Right hindlimb (tissue), 1 donor: ENCODE measurements at regions not wholly inside any gene's neighbourhood (a gene's known extent, or its start where the extent isn't known, plus 50 kb on each side); places are given as distances from the start of the nearest gene placed in this dataset.

Experiments
- DNase-seq: peaks from one replicate; pipeline ENCODE4 v3.0.0-alpha.2; 2018

- DNase-seq, result no peak
Measured at GRCh38 chr6:14187406-14187805, 69.8 kb downstream of the CD83 start.

- DNase-seq, result no peak
Measured at GRCh38 chr6:14189074-14189473, 71.5 kb downstream of the CD83 start.

- DNase-seq, result peak; percentile 43
Measured at GRCh38 chr6:14190191-14190928, 72.8 kb downstream of the CD83 start.

- no peak for DNase-seq
Measured at GRCh38 chr6:14190929-14191224, 73.3 kb downstream of the CD83 start.

GRCh38 chr6:14191761-14192160 is 74.2 kb downstream of the CD83 start:
- DNase-seq, result no peak

- no peak for DNase-seq
Measured at GRCh38 chr6:14192216-14192788, 74.7 kb downstream of the CD83 start.

GRCh38 chr6:14193524-14193923 is 76.0 kb downstream of the CD83 start:
- no peak for DNase-seq

DNA sequence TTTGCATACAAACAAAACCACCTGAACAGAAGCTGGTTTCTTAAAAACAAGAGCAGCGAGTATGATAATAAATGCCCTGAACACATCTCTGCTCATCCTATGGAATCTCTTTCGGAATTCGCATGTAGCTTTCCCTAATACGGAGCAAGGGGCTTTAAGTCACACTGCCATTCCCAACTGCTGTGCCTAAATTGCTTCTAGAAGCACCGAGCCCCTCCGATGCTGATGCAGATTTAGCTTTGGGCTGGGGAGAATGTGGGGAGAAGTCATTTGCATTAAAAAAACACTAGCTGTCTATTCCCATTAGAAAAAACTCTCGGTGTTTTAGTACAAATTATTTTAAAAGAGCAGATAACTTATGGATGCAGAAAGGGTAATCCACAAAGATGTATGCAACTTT is 76.9 kb downstream of the CD83 start:
- no peak for DNase-seq

DNA sequence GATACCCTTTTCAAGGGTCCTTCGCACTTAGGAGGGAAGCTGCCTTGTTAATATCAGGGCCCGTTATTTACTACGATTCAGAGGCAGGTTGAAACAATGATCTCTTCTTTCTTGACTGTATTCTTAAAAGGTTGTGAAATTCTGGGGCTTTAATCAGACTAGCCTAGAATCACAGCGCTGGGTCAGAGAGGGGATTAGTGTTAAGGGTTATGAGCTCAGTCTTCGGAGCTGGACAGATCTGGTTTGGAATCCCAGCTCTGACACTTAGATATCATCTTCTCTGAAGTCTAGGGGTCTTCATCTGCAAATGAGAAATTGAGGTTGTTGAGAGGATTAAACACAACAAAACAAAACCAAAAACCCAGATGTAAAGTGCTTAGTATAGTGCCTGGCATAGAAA is 77.4 kb downstream of the CD83 start:
- no peak for DNase-seq

DNA sequence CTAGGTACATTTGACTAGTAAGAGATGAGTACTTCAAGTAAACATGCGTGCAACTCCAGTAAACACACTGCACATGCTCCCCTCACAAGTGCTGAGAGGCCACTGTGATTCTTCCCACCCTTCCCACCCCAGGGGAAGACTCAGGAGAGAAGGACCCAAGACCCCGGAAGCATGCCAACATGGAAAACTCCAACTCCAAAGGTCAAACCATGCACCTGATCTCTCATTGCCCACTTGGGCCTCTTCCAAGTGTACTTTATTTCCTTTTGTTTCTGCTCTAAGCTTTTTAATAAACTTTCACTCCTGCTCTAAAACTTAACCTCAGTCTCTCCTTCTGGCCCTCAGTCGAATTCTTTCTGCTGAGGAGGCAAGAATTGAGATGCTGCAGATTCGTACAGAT is 78.5 kb downstream of the CD83 start:
- DNase-seq, result no peak

DNA sequence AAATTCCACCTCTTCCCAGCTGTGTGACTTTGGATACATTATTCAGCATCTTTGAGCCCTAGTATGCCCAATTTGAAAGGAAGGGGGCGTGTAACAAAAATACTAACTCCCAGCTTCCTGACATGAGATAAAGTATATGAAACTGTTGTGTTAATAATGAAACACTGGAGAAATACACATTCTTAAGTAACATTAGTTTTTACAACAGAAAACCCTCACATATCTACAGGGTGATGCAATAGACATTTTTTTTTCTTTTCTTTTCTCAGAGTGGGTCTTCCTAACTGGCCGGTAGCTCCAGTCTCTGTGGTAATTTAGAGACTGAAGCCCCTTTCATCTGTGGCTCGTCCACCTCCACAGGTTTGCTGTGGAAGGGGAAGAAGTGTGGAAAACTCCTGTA is 79.5 kb downstream of the CD83 start:
- no peak for DNase-seq

GRCh38 chr6:14200047-14200446 is 82.5 kb downstream of the CD83 start:
- DNase-seq, result no peak

DNA sequence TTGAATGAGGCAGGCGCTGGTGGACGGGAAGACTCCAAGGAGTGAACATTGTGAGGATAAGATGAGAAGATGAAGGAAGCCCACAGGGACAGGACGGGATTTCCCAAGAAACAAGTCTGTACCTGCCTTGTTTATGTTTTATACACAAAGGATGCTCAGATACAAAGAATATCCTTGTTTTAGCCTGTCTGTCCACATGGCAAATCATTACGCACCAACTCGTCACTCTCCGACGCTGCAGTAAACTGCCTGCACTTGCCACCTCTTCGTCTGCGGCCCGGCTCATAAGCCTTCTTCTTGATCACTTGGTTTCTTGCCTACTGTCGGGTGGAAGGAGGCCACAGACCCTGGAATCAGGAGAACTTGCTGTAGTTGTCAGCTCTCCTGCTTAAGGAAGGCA is 85.4 kb downstream of the CD83 start:
- DNase-seq, result no peak

- DNase-seq, result no peak
Measured at GRCh38 chr6:14206391-14206790, 88.8 kb downstream of the CD83 start.

DNA sequence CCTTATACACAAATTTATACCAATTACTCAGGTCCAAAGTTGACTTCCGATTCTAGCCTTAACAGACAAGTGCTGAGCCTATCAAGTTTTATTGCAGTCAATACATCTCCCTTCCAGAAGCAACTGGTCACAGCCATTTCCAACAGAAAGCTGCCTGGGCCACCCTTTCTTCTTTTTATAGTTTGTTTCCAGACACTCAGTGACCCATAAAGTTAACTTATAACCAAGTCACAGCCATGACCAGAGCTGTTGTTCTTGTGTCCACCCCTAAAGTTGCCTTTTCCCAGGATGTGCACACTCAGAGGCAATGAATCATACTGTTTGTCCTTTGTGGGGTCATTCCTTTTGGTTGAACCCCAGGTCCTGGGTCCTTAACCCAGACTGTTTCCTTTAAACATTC is 89.9 kb downstream of the CD83 start:
- DNase-seq, result no peak

GRCh38 chr6:14209000-14209399 is 91.4 kb downstream of the CD83 start:
- DNase-seq, result no peak

DNA sequence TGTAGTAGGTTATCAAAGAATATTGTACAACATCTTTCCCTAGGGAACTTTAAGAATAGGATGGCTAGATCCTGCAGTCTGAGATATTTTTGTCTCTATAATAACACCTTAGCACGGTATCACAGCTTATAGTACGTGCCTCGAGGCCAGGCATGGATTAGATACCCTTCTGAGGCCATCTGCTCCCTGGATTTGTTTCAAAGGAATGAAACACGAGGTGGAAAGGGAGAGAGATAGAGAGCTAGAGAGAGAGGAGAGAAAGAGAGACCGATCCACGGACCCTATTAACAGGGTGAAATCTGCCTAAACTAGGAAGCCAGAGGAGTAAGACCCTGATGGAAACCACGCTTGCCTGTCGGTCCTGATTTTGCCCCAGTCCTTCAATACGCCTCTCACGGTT is 92.5 kb downstream of the CD83 start:
- no peak for DNase-seq

DNA sequence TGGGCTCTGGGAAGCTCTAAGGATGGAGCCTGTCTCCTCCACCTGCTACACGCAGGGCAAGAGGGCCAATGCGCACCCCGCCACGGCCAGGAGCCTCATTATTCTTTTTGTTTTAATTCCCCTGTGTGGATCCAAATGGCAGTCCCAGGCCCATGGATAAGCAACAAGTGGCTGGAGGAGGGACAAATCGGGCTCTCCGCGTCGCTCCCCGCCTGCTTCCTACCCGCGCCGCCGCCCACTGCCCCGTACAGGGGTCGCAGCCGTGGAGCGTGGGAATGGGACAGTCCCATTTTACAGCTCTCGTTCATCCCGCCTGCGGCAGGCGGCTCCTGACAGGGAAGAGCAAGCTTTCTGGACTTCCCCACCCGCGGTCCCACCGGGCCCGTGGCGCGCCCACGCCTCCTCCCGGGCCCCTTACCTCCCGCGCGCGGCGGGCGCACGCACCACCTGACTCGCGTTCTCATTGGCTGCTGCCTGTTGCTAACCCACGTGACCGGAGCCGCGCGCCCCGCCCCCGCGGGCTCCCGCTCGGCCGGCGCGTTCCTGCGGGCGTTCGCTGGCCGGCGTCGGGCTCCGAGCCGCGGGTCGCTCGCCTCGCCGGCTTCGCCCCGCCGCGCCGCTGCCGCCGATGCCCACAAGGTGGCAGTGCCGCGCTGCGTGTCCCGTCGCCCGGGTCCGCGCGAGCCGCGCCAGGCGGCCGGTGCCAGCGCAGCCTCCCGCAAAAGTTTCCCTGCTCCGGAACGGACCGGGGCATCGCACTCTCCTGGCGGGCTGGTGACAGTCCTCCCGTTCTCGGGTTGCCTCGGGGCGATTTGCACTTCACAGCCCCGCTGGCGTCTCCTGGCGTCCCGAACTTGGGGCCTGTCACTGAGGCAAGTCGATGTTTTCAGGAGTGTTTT is 93.3 kb downstream of the CD83 start:
- peak; percentile 96 for DNase-seq

DNA sequence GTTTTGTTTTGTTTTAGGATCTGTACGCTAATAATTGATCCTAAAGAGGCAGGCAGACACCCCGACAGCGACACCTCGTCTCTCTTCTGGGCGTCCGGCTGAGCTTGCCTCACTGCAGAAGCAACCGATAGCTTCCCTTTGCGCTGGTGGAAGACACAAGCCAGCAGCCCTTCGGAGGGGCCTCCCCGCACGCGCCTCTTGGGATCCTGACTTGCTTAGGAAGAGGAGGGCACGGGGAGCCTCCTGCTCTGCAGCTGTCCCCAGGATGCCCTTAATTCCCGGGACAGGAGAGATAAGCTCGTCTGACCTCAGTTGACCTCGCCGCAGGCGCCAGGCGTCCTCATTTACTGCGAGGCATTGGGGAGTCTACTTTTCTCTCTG is 94.0 kb downstream of the CD83 start:
- peak; percentile 71 for DNase-seq

DNA sequence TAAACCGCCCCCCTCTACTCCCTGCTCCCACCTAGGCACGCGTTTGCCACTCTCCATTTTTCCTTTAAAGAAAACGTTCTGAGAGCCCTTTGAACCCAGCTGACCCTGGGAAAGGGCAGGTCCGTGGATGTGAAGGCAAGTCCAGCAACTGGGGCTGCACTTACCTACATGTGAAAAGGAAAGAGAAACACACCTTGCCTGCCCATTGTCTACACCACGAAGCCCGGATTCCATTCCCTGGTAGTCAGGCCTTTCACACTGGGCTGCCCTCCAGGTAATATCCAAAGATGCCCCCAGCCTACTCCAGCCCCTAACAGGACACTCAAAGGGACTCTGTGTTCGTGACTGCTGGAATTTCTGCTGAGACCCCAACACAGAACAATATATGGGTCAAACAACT is 94.4 kb downstream of the CD83 start:
- DNase-seq, result no peak

- no peak for DNase-seq
Measured at GRCh38 chr6:14212632-14213031, 95.1 kb downstream of the CD83 start.

- DNase-seq, result no peak
Measured at GRCh38 chr6:14216946-14217684, 99.5 kb downstream of the CD83 start.

- DNase-seq, result no peak
Measured at GRCh38 chr6:14217728-14218518, 100.4 kb downstream of the CD83 start.
